ENCODE measurements at regions not wholly inside any gene's neighbourhood (a gene's known extent, or its start where the extent isn't known, plus 50 kb on each side); places are given as distances from the start of the nearest gene placed in this dataset.

- H3K4me1 ChIP-seq (ENCODE audit: control insufficient read depth, insufficient read depth, low read length), result no peaks in the 10 kb centered on the region
- H3K27me3 ChIP-seq (ENCODE audit: control insufficient read depth, insufficient read depth, low read length), result no peaks in the 10 kb centered on the region
- H3K9ac ChIP-seq (ENCODE audit: low read length), result no peak overlapping the region
- H3K36me3 ChIP-seq (ENCODE audit: control insufficient read depth, insufficient read depth, low read length), result no peaks in the 10 kb centered on the region
- no peak overlapping the region for H3K27ac ChIP-seq (ENCODE audit: low read depth, low read length)
- H3K4me3 ChIP-seq (ENCODE audit: low read length), result no peak overlapping the region
These were observed 403.6 kb upstream of the GJE1 start for GRCh38 chr6:141729146-141729545.

- Histone ChIP-seq H3K9ac (ENCODE audit: low read length) (no peak overlapping the region), H3K36me3 (ENCODE audit: control insufficient read depth, insufficient read depth, low read length) (no peaks in the 10 kb centered on the region), H3K27ac (ENCODE audit: low read depth, low read length) (no peak overlapping the region), H3K27me3 (ENCODE audit: control insufficient read depth, insufficient read depth, low read length) (no peaks in the 10 kb centered on the region), H3K4me1 (ENCODE audit: control insufficient read depth, insufficient read depth, low read length) (no peaks in the 10 kb centered on the region), H3K4me3 (ENCODE audit: low read length) (no peak overlapping the region)
These were observed 404.4 kb upstream of the GJE1 start for GRCh38 chr6:141728330-141728729.

- Histone ChIP-seq H3K27ac (ENCODE audit: low read depth, low read length) (no peak overlapping the region), H3K9ac (ENCODE audit: low read length) (no peak overlapping the region), H3K4me3 (ENCODE audit: low read length) (no peak overlapping the region), H3K4me1 (ENCODE audit: control insufficient read depth, insufficient read depth, low read length) (no peaks in the 10 kb centered on the region), H3K36me3 (ENCODE audit: control insufficient read depth, insufficient read depth, low read length) (no peaks in the 10 kb centered on the region), H3K27me3 (ENCODE audit: control insufficient read depth, insufficient read depth, low read length) (no peaks in the 10 kb centered on the region)
These were observed 406.5 kb upstream of the GJE1 start for GRCh38 chr6:141726248-141726647.

- Histone ChIP-seq H3K9ac (ENCODE audit: low read length) (no peak overlapping the region), H3K36me3 (ENCODE audit: control insufficient read depth, insufficient read depth, low read length) (no peaks in the 10 kb centered on the region), H3K4me3 (ENCODE audit: low read length) (no peak overlapping the region), H3K27ac (ENCODE audit: low read depth, low read length) (no peak overlapping the region), H3K4me1 (ENCODE audit: control insufficient read depth, insufficient read depth, low read length) (no peaks in the 10 kb centered on the region), H3K27me3 (ENCODE audit: control insufficient read depth, insufficient read depth, low read length) (no peaks in the 10 kb centered on the region)
These were observed 408.0 kb upstream of the GJE1 start for GRCh38 chr6:141724731-141725130.

GRCh38 chr6:141719476-141719875, 413.2 kb upstream of the GJE1 start:
- Histone ChIP-seq H3K4me1 (ENCODE audit: control insufficient read depth, insufficient read depth, low read length) (no peaks in the 10 kb centered on the region), H3K36me3 (ENCODE audit: control insufficient read depth, insufficient read depth, low read length) (no peaks in the 10 kb centered on the region), H3K27me3 (ENCODE audit: control insufficient read depth, insufficient read depth, low read length) (no peaks in the 10 kb centered on the region), H3K4me3 (ENCODE audit: low read length) (no peak overlapping the region), H3K27ac (ENCODE audit: low read depth, low read length) (no peak overlapping the region), H3K9ac (ENCODE audit: low read length) (no peak overlapping the region)

GRCh38 chr6:141705431-141705830, 427.3 kb upstream of the GJE1 start:
- H3K4me1 ChIP-seq (ENCODE audit: control insufficient read depth, insufficient read depth, low read length), result no peaks in the 10 kb centered on the region
- H3K36me3 ChIP-seq (ENCODE audit: control insufficient read depth, insufficient read depth, low read length), result no peaks in the 10 kb centered on the region
- H3K27ac ChIP-seq (ENCODE audit: low read depth, low read length), result no peak overlapping the region
- no peak overlapping the region for H3K4me3 ChIP-seq (ENCODE audit: low read length)
- H3K9ac ChIP-seq (ENCODE audit: low read length), result no peak overlapping the region
- H3K27me3 ChIP-seq (ENCODE audit: control insufficient read depth, insufficient read depth, low read length), result no peaks in the 10 kb centered on the region

- no peaks in the 10 kb centered on the region for H3K27me3 ChIP-seq (ENCODE audit: control insufficient read depth, insufficient read depth, low read length)
- H3K27ac ChIP-seq (ENCODE audit: low read depth, low read length), result no peak overlapping the region
- H3K4me3 ChIP-seq (ENCODE audit: low read length), result no peak overlapping the region
- no peak overlapping the region for H3K9ac ChIP-seq (ENCODE audit: low read length)
- H3K4me1 ChIP-seq (ENCODE audit: control insufficient read depth, insufficient read depth, low read length), result no peaks in the 10 kb centered on the region
- no peaks in the 10 kb centered on the region for H3K36me3 ChIP-seq (ENCODE audit: control insufficient read depth, insufficient read depth, low read length)
These were observed 428.6 kb upstream of the GJE1 start for GRCh38 chr6:141704151-141704550.

GRCh38 chr6:141701732-141702131, 431.0 kb upstream of the GJE1 start:
- H3K27ac ChIP-seq (ENCODE audit: low read depth, low read length), result no peak overlapping the region
- H3K9ac ChIP-seq (ENCODE audit: low read length), result no peak overlapping the region
- no peaks in the 10 kb centered on the region for H3K36me3 ChIP-seq (ENCODE audit: control insufficient read depth, insufficient read depth, low read length)
- H3K4me1 ChIP-seq (ENCODE audit: control insufficient read depth, insufficient read depth, low read length), result no peaks in the 10 kb centered on the region
- no peaks in the 10 kb centered on the region for H3K27me3 ChIP-seq (ENCODE audit: control insufficient read depth, insufficient read depth, low read length)
- no peak overlapping the region for H3K4me3 ChIP-seq (ENCODE audit: low read length)

- H3K27me3 ChIP-seq (ENCODE audit: control insufficient read depth, insufficient read depth, low read length), result no peaks in the 10 kb centered on the region
- H3K4me1 ChIP-seq (ENCODE audit: control insufficient read depth, insufficient read depth, low read length), result no peaks in the 10 kb centered on the region
- H3K4me3 ChIP-seq (ENCODE audit: low read length), result no peak overlapping the region
- no peak overlapping the region for H3K27ac ChIP-seq (ENCODE audit: low read depth, low read length)
- no peak overlapping the region for H3K9ac ChIP-seq (ENCODE audit: low read length)
- H3K36me3 ChIP-seq (ENCODE audit: control insufficient read depth, insufficient read depth, low read length), result no peaks in the 10 kb centered on the region
These were observed 431.9 kb upstream of the GJE1 start for GRCh38 chr6:141700819-141701218.

GRCh38 chr6:141688916-141689315, 443.8 kb upstream of the GJE1 start:
- no peaks in the 10 kb centered on the region for H3K36me3 ChIP-seq (ENCODE audit: control insufficient read depth, insufficient read depth, low read length)
- no peak overlapping the region for H3K4me3 ChIP-seq (ENCODE audit: low read length)
- H3K9ac ChIP-seq (ENCODE audit: low read length), result no peak overlapping the region
- no peaks in the 10 kb centered on the region for H3K27me3 ChIP-seq (ENCODE audit: control insufficient read depth, insufficient read depth, low read length)
- no peaks in the 10 kb centered on the region for H3K4me1 ChIP-seq (ENCODE audit: control insufficient read depth, insufficient read depth, low read length)
- no peak overlapping the region for H3K27ac ChIP-seq (ENCODE audit: low read depth, low read length)

- Histone ChIP-seq H3K4me3 (ENCODE audit: low read length) (no peak overlapping the region), H3K4me1 (ENCODE audit: control insufficient read depth, insufficient read depth, low read length) (no peaks in the 10 kb centered on the region), H3K27me3 (ENCODE audit: control insufficient read depth, insufficient read depth, low read length) (no peaks in the 10 kb centered on the region), H3K36me3 (ENCODE audit: control insufficient read depth, insufficient read depth, low read length) (no peaks in the 10 kb centered on the region), H3K9ac (ENCODE audit: low read length) (no peak overlapping the region), H3K27ac (ENCODE audit: low read depth, low read length) (no peak overlapping the region)
These were observed 447.3 kb upstream of the GJE1 start for GRCh38 chr6:141685416-141685815.

GRCh38 chr6:141682391-141682790, 450.3 kb upstream of the GJE1 start:
- Histone ChIP-seq H3K4me3 (ENCODE audit: low read length) (no peak overlapping the region), H3K27me3 (ENCODE audit: control insufficient read depth, insufficient read depth, low read length) (no peaks in the 10 kb centered on the region), H3K36me3 (ENCODE audit: control insufficient read depth, insufficient read depth, low read length) (no peaks in the 10 kb centered on the region), H3K27ac (ENCODE audit: low read depth, low read length) (no peak overlapping the region), H3K9ac (ENCODE audit: low read length) (no peak overlapping the region), H3K4me1 (ENCODE audit: control insufficient read depth, insufficient read depth, low read length) (no peaks in the 10 kb centered on the region)

- Histone ChIP-seq H3K9ac (ENCODE audit: low read length) (no peak overlapping the region), H3K36me3 (ENCODE audit: control insufficient read depth, insufficient read depth, low read length) (no peaks in the 10 kb centered on the region), H3K27me3 (ENCODE audit: control insufficient read depth, insufficient read depth, low read length) (no peaks in the 10 kb centered on the region), H3K4me1 (ENCODE audit: control insufficient read depth, insufficient read depth, low read length) (no peaks in the 10 kb centered on the region), H3K4me3 (ENCODE audit: low read length) (no peak overlapping the region), H3K27ac (ENCODE audit: low read depth, low read length) (no peak overlapping the region)
These were observed 455.0 kb upstream of the GJE1 start for GRCh38 chr6:141677598-141678211.

All from rectal smooth muscle tissue (tissue), 1 donor.